Aorta (tissue), 5 donors: ENCODE measurements at regions not wholly inside any gene's neighbourhood (a gene's known extent, or its start where the extent isn't known, plus 50 kb on each side); places are given as distances from the start of the nearest gene placed in this dataset.
"Not testable (repeated sequence)": the region's sequence is repeated elsewhere in the genome, so short reads cannot be mapped to it uniquely, and the experiment has no call there.

Source experiments
- ATAC-seq: fragments of 200-7000 bp; cut with Tn5 transposase; one replicate; pipeline ENCODE4 v1.9.1; 2022; ENCODE audit warnings: moderate library complexity; ENCODE audit not compliant: low FRiP score
- DNase-seq, 2 donors: peaks; one replicate each; pipeline ENCODE4 v3.0.0-alpha.2; 2020
- H3K27ac ChIP-seq, 2 donors: one replicate each; pipeline ENCODE4 v1.5.1; 2013; ENCODE audit warnings: low read length in 2 of 2, mild to moderate bottlenecking in 2 of 2, moderate library complexity in 2 of 2, control low read depth in 1 of 2, inconsistent platforms in 1 of 2, low read depth in 1 of 2
- H3K27me3 ChIP-seq, 2 donors: one replicate each; pipeline ENCODE4 v1.6.1; 2013; ENCODE audit warnings: control low read depth in 1 of 2, low read length in 1 of 2, mild to moderate bottlenecking in 1 of 2, moderate library complexity in 1 of 2; ENCODE audit not compliant: insufficient read depth in 2 of 2, control insufficient read depth in 1 of 2
- H3K36me3 ChIP-seq, 2 donors: one replicate each; pipeline ENCODE4 v1.6.1; 2013; ENCODE audit warnings: control low read depth in 1 of 2, low read length in 1 of 2, mild to moderate bottlenecking in 1 of 2; ENCODE audit not compliant: insufficient read depth in 2 of 2, control insufficient read depth in 1 of 2
- H3K4me1 ChIP-seq, 2 donors: one replicate each; pipeline ENCODE4 v1.6.1; 2013; ENCODE audit warnings: low read length in 2 of 2, control low read depth in 1 of 2, mild to moderate bottlenecking in 1 of 2, moderate library complexity in 1 of 2; ENCODE audit not compliant: insufficient read depth in 2 of 2, control insufficient read depth in 1 of 2
- H3K4me3 ChIP-seq, 2 donors: one replicate each; pipeline ENCODE4 v1.5.1; 2013; ENCODE audit warnings: low read length in 2 of 2, control low read depth in 1 of 2, mild to moderate bottlenecking in 1 of 2
- H3K9me3 ChIP-seq: one replicate; pipeline ENCODE4 v1.6.1; 2013; ENCODE audit warnings: mild to moderate bottlenecking, low read length; ENCODE audit not compliant: control insufficient read depth
- WGBS, 2 donors: extraction: QIAGEN DNeasy Blood & Tissue Kit; methylation state at CpG; one replicate each; pipeline ENCODE4 v1.1.7; 2013; 5-methylcytosine and 5-hydroxymethylcytosine counted together
- intact Hi-C, 2 donors: fragments of 100-400 bp; cut with DNase I; formaldehyde crosslinking; loops; one replicate each; pipeline versions ENCODE4 v1.14.2 to v1.15.0; 2022
- donor health status: healthy with polysubstance abuse.
- donor health status: Bipolar disorder and iron deficiency.
- donor health status: DM: no; HTN: no; CAD: no.
- donor health status: DM: no; HTN: no; CAD: no.
- donor health status: DM: yes; HTN: yes; CAD: no.

GRCh38 chr10:30550967-30551815, 78.4 kb downstream of the LYZL2 start:
- ATAC-seq: no peak
- DNase-seq: no peak
- Histone ChIP-seq H3K27me3 (no peaks in the 10 kb centered on the region), H3K27ac (no peak overlapping the region), H3K4me1 (no peaks in the 10 kb centered on the region), H3K4me3 (no peak overlapping the region), H3K9me3 (no peaks in the 10 kb centered on the region), H3K36me3 (no peaks in the 10 kb centered on the region)
- intact Hi-C loops: no loop called here
- 89 to 91% methylated on average over 10 of the region's 10 CpGs for WGBS, 2 donors

DNA sequence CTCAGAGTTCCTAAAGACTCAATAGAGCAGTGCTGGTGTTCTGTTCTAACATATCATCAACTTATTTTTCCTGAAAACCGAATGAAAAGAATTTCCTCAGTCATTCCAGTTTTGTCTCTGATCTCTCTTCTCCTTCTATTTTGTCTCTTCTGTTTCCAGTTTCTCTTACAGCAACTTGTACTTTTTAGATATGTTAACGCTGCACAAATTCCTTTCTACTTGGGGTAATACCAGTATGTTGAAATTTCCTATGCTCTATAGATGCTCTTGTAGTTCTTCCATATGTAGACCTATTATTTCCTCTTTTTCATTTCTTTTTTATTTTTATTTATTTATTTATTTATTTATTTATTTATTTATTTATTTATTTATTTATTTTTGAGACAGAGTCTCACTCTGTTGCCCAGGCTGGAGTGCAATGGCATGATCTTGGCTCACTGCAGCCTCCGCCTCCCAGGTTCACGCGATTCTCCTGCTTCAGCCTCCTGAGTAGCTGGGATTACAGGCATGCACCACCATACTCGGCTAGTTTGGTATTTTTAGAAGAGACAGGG, 80.3 kb downstream of the LYZL2 start:
- H3K36me3 ChIP-seq, H3K27me3 ChIP-seq, H3K4me3 ChIP-seq, H3K4me1 ChIP-seq, H3K9me3 ChIP-seq, DNase-seq, ATAC-seq, intact Hi-C loops, H3K27ac ChIP-seq: not testable (repeated sequence)
- 89 to 91% methylated on average over 6 of the region's 6 CpGs for WGBS, 2 donors

DNA sequence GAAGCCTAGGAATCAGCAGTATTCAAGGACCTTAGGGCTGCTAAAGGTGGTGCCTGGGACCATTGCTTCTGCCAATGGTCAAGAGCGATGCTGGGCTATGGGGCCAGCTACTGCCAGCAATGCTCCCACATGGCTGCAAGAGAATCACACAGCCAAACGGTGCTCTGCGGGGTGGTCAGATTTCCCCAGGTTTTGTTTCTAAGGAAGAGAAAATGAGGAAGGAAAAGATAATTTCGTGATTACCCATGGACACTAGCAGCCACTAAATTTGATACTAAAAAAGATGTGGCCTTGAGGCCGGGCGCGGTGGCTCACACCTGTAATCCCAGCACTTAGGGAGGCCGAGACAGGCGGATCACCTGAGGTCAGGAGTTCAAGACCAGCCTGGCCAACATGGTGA, 83.0 kb downstream of the LYZL2 start:
- no peaks in the 10 kb centered on the region for H3K4me1 ChIP-seq

DNA sequence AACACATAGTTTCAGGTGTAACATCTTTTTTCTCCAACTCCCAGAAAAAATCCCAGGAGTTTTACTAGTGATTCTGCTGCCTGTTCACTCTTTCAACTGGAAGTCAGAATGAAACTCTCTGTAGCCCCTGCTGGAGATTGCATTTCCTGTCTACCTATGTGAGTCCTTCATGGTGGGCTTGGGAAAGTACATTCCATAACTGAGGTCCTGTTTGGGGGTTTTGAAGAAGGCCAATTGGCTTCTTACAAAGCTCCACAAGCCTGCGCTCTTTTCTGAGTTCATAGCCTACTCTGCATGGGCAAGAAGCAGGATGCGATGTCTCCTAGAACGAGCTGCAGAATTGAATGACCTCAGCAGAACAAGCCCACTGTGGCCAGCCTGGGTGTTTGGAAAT, 86.7 kb downstream of the LYZL2 start:
- intact Hi-C loops: no loop called here
- H3K27me3 ChIP-seq: no peaks in the 10 kb centered on the region
- H3K4me1 ChIP-seq: no peaks in the 10 kb centered on the region
- no peaks in the 10 kb centered on the region for H3K9me3 ChIP-seq
- ATAC-seq (no peak), DNase-seq (no peak)
- H3K4me3 ChIP-seq: no peak overlapping the region
- H3K36me3 ChIP-seq: no peaks in the 10 kb centered on the region
- 96 to 99% methylated on average over 3 of the region's 3 CpGs for WGBS, 2 donors
- no peak overlapping the region for H3K27ac ChIP-seq

More for the DNA sequence above, 83.0 kb downstream of the LYZL2 start:
- no peaks in the 10 kb centered on the region for H3K27me3 ChIP-seq
- DNase-seq (no peak), ATAC-seq (no peak)
- intact Hi-C loops: no loop called here
- H3K27ac ChIP-seq: no peak overlapping the region
- no peaks in the 10 kb centered on the region for H3K9me3 ChIP-seq
- 85 to 92% methylated on average over 9 of the region's 9 CpGs for WGBS, 2 donors
- H3K36me3 ChIP-seq: no peaks in the 10 kb centered on the region
- H3K4me3 ChIP-seq: no peak overlapping the region

GRCh38 chr10:30542001-30542894, 87.3 kb downstream of the LYZL2 start:
- no peak overlapping the region for H3K27ac ChIP-seq
- H3K27me3 ChIP-seq: no peaks in the 10 kb centered on the region
- no peaks in the 10 kb centered on the region for H3K9me3 ChIP-seq
- ATAC-seq (no peak), DNase-seq (no peak)
- no peak overlapping the region for H3K4me3 ChIP-seq
- H3K4me1 ChIP-seq: no peaks in the 10 kb centered on the region
- H3K36me3 ChIP-seq: no peaks in the 10 kb centered on the region
- WGBS, 2 donors: 78 to 79% methylated on average over 14 of the region's 14 CpGs
- intact Hi-C loops: no loop called here

DNA sequence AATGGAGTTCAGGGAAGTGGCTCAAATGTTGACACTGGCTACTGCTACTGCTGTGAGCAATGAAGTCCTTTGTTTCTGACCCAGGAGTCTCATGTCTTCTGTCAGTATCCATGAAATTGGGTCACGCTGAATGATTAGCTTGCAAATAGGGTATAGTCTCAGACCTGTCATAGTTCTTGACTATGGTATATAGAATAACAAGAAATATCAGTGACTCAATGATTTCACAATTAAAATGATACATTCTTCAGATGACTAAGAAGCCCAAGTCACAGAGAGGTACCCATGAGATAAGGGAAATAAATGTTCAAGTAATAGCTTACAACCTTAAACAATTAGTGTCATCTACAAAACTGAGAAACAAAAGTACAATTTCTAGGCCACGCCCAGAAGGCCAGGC, 89.3 kb downstream of the LYZL2 start:
- intact Hi-C loops: no loop called here
- no peak for ATAC-seq
- no peak overlapping the region for H3K4me3 ChIP-seq
- 74 to 96% methylated on average over 2 of the region's 2 CpGs for WGBS, 2 donors
- H3K27me3 ChIP-seq: no peaks in the 10 kb centered on the region
- no peak overlapping the region for H3K27ac ChIP-seq
- no peak for DNase-seq
- no peaks in the 10 kb centered on the region for H3K36me3 ChIP-seq
- no peaks in the 10 kb centered on the region for H3K9me3 ChIP-seq
- no peaks in the 10 kb centered on the region for H3K4me1 ChIP-seq

GRCh38 chr10:30538086-30538485, 91.5 kb downstream of the LYZL2 start:
- Histone ChIP-seq H3K4me1 (no peaks in the 10 kb centered on the region), H3K27me3 (no peaks in the 10 kb centered on the region), H3K9me3 (no peaks in the 10 kb centered on the region), H3K27ac (no peak overlapping the region), H3K4me3 (no peak overlapping the region), H3K36me3 (no peaks in the 10 kb centered on the region)
- no peak for DNase-seq
- WGBS, 2 donors: 69% methylated on average over 4 of the region's 4 CpGs
- intact Hi-C loops: no loop called here
- no peak for ATAC-seq

DNA sequence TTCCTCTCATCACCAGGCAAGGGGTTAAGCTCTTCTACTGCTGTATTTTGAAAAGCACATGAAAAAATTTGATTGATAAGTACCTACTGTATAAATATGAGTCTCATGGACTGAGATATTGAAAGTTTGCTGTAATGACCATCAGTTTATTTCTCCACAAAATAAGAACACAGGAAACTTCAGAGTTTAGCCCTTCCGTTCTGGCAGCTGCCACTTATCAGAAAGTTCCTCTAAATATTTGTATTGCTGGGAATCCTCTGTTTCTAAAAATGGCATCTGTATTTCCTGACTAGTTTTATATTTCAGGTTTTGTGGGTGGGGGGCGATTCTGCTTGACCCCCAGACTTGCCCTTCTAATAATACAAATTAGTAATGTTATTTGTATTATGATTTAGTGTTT, 92.0 kb downstream of the LYZL2 start:
- H3K9me3 ChIP-seq: no peaks in the 10 kb centered on the region
- no peaks in the 10 kb centered on the region for H3K27me3 ChIP-seq
- H3K4me1 ChIP-seq: no peaks in the 10 kb centered on the region
- ATAC-seq (no peak), DNase-seq (no peak)
- intact Hi-C loops: no loop called here
- no peak overlapping the region for H3K4me3 ChIP-seq
- H3K36me3 ChIP-seq: no peaks in the 10 kb centered on the region
- WGBS, 2 donors: 24 to 25% methylated on average over 2 of the region's 2 CpGs
- H3K27ac ChIP-seq: no peak overlapping the region
